Activated CD8-positive, alpha-beta memory T cell treated with anti-CD3 and anti-CD28 coated beads, Interleukin-2, amount 10 ng/mL, durations not matched to agents 7 days and 5 days (primary cell): ENCODE measurements at regions not wholly inside any gene's neighbourhood (a gene's known extent, or its start where the extent isn't known, plus 50 kb on each side); places are given as distances from the start of the nearest gene placed in this dataset.

Experiments
- ATAC-seq: fragments of 150-1000 bp; cut with Tn5 transposase; one replicate; pipeline ENCODE4 v1.10.0; 2021; ENCODE audit warnings: moderate library complexity
- CTCF ChIA-PET: fragments of 350-600 bp; sonication (Branson Sonifier 250); formaldehyde crosslinking; loops from one replicate; lab custom pipeline; 2021; ENCODE audit warnings: antibody characterized with exemption; lab: Charles Lee
- DNase-seq: peaks from one replicate; pipeline ENCODE4 v3.0.0-alpha.2; 2020
- H3K27ac Mint-ChIP-seq: one replicate; pipeline ENCODE4 v1.8.0; 2021; ENCODE audit warnings: mild to moderate bottlenecking, mixed read lengths
- H3K27me3 Mint-ChIP-seq: one replicate; pipeline ENCODE4 v1.8.0; 2021; ENCODE audit warnings: mixed read lengths
- H3K36me3 Mint-ChIP-seq: one replicate; pipeline ENCODE4 v1.8.0; 2021; ENCODE audit warnings: mild to moderate bottlenecking, mixed read lengths
- H3K4me1 Mint-ChIP-seq: one replicate; pipeline ENCODE4 v1.8.0; 2021; ENCODE audit warnings: mixed read lengths
- H3K4me3 Mint-ChIP-seq: one replicate; pipeline ENCODE4 v1.8.0; 2021; ENCODE audit warnings: mild to moderate bottlenecking, moderate library complexity, mixed read lengths
- H3K9me3 Mint-ChIP-seq: one replicate; pipeline ENCODE4 v1.8.0; 2022; ENCODE audit warnings: low read depth, mixed read lengths

- Mint-ChIP-seq H3K27ac (no peak overlapping the region), H3K9me3 (no peaks in the 10 kb centered on the region), H3K36me3 (no peaks in the 10 kb centered on the region), H3K4me1 (no peaks in the 10 kb centered on the region), H3K27me3 (no peaks in the 10 kb centered on the region), H3K4me3 (no peak overlapping the region)
- CTCF ChIA-PET, result no interaction called here
- ATAC-seq (no peak), DNase-seq (no peak)
Measured at GRCh38 chr20:57964011-57964862, 254.4 kb upstream of the PMEPA1 start.

GRCh38 chr20:57960803-57961575 is 251.2 kb upstream of the PMEPA1 start:
- Mint-ChIP-seq H3K4me1 (no peaks in the 10 kb centered on the region), H3K27me3 (no peaks in the 10 kb centered on the region), H3K27ac (no peak overlapping the region), H3K4me3 (no peak overlapping the region), H3K36me3 (no peaks in the 10 kb centered on the region), H3K9me3 (no peaks in the 10 kb centered on the region)
- no peak for ATAC-seq
- CTCF ChIA-PET, result no interaction called here
- DNase-seq, result no peak

DNA sequence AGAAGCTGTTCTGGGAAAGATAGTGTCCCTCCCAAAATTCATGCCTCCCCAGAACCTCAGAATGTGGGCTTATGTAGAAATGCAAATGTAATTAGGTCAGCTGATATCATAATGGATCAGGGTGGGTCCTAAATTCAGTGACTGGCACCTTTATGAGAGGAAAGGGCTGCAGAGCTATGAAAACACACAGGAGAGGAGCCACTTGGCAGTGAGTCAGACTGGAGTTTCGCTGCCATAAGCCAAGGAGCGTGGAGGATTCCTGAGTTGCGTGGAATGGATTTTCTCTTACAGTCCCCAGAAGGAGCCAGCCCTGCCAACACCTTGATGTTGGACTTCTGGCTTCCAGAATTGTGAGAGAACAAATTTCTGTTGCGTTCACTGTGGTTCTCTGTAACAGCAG is 249.8 kb upstream of the PMEPA1 start:
- no peak for ATAC-seq
- Mint-ChIP-seq H3K4me3 (no peak overlapping the region), H3K4me1 (no peaks in the 10 kb centered on the region), H3K36me3 (no peaks in the 10 kb centered on the region), H3K27ac (no peak overlapping the region), H3K9me3 (no peaks in the 10 kb centered on the region), H3K27me3 (no peaks in the 10 kb centered on the region)
- CTCF ChIA-PET, result no interaction called here
- no peak for DNase-seq

DNA sequence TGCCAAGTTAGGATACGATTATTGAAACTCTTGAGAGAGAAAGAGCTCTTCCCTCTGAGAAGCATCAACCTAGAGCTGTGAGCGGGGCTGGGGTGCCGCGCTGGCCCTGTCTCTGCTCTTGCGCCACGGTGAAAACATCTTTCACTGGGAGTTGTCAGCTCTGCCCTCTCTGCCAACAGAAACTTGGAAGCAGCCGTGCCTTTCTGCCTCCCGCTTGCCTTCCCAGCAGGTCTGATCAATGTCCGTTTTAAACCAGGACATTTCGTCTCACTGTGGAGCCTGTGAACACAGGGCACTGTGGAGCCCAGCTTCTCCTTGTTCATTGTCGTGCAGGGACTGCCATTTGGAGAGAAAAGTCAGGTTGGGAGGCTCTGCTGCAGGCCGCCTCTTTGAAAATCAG is 249.2 kb upstream of the PMEPA1 start:
- ATAC-seq (no peak), DNase-seq (no peak)
- no peaks in the 10 kb centered on the region for H3K4me1 Mint-ChIP-seq
- CTCF ChIA-PET, result no interaction called here
- H3K4me3 Mint-ChIP-seq, result no peak overlapping the region
- H3K27ac Mint-ChIP-seq, result no peak overlapping the region
- H3K9me3 Mint-ChIP-seq, result no peaks in the 10 kb centered on the region
- no peaks in the 10 kb centered on the region for H3K36me3 Mint-ChIP-seq
- H3K27me3 Mint-ChIP-seq, result no peaks in the 10 kb centered on the region

- CTCF ChIA-PET, result no interaction called here
- no peaks in the 10 kb centered on the region for H3K27me3 Mint-ChIP-seq
- H3K27ac Mint-ChIP-seq, result no peak overlapping the region
- H3K4me3 Mint-ChIP-seq, result no peak overlapping the region
- no peaks in the 10 kb centered on the region for H3K9me3 Mint-ChIP-seq
- DNase-seq (no peak), ATAC-seq (no peak)
- H3K36me3 Mint-ChIP-seq, result no peaks in the 10 kb centered on the region
- H3K4me1 Mint-ChIP-seq, result no peaks in the 10 kb centered on the region
Measured at GRCh38 chr20:57958050-57958420, 248.2 kb upstream of the PMEPA1 start.

DNA sequence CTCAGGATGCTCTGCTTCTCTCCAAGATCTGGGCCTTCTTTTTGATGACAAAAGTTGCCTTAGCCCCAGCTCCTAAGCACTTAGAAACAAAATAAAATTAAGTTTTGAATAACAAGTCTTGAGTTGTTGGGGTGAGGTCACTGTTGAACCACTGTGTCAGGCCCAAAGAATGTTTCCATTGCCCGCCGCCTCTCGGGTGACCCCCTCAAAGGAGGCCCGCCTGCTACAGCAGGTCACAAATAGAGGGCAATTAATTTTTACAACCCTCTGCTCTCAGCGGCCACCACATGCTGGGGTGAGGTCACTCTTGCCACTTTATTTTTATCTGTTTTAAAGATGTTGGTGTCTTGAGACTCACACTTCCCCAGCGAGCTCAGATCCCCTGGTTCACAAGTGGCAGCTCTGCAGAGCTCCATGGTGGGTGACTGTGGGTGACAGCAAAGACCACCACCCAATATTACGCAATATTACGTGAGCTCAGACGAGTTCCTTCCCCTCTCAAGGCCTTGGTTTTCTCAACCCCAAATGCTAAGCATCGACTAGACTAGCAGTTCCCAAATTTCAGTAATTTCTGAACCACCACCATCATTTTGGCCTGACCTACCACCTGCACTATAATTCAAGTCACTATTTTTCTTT is 247.7 kb upstream of the PMEPA1 start:
- Mint-ChIP-seq H3K4me1 (no peaks in the 10 kb centered on the region), H3K4me3 (no peak overlapping the region), H3K27me3 (no peaks in the 10 kb centered on the region), H3K27ac (no peak overlapping the region), H3K36me3 (no peaks in the 10 kb centered on the region), H3K9me3 (no peaks in the 10 kb centered on the region)
- no peak for DNase-seq
- no peak for ATAC-seq
- CTCF ChIA-PET, result no interaction called here

DNA sequence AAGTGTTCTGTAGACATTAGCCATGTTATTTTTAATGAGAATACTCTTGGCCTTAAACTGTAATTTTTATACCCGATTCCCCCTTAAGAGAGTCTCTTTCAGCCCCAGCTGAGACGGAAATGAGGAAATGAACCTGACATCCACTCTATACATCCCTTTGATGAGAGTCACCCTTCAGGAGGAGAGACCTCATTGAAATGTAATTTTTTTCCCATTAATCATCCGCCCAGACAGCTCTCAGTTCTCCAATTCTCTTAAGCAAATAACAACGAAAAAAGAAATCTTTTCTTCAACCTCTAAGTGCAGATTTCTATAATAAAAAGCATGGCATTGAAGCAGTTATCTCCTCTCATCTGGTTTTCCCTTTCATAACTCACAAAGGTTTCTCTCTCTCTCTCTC is 243.8 kb upstream of the PMEPA1 start:
- no peak for ATAC-seq
- Mint-ChIP-seq H3K4me1 (no peaks in the 10 kb centered on the region), H3K27ac (no peak overlapping the region), H3K27me3 (no peaks in the 10 kb centered on the region), H3K36me3 (no peaks in the 10 kb centered on the region), H3K4me3 (no peak overlapping the region), H3K9me3 (peaks cover 2% of the 10 kb centered on the region)
- CTCF ChIA-PET, result no interaction called here
- DNase-seq, result no peak

GRCh38 chr20:57952136-57952535 is 242.3 kb upstream of the PMEPA1 start:
- CTCF ChIA-PET, result no interaction called here
- Mint-ChIP-seq H3K4me3 (no peak overlapping the region), H3K36me3 (no peaks in the 10 kb centered on the region), H3K27ac (no peak overlapping the region), H3K9me3 (peaks cover 2% of the 10 kb centered on the region), H3K4me1 (no peaks in the 10 kb centered on the region), H3K27me3 (no peaks in the 10 kb centered on the region)
- DNase-seq (no peak), ATAC-seq (no peak)

- H3K4me1 Mint-ChIP-seq, result no peaks in the 10 kb centered on the region
- H3K27me3 Mint-ChIP-seq, result no peaks in the 10 kb centered on the region
- no peak for DNase-seq
- CTCF ChIA-PET, result no interaction called here
- no peak overlapping the region for H3K27ac Mint-ChIP-seq
- H3K9me3 Mint-ChIP-seq, result peaks cover 2% of the 10 kb centered on the region
- no peak overlapping the region for H3K4me3 Mint-ChIP-seq
- H3K36me3 Mint-ChIP-seq, result no peaks in the 10 kb centered on the region
- ATAC-seq, result no peak
Measured at GRCh38 chr20:57951549-57951948, 241.7 kb upstream of the PMEPA1 start.

DNA sequence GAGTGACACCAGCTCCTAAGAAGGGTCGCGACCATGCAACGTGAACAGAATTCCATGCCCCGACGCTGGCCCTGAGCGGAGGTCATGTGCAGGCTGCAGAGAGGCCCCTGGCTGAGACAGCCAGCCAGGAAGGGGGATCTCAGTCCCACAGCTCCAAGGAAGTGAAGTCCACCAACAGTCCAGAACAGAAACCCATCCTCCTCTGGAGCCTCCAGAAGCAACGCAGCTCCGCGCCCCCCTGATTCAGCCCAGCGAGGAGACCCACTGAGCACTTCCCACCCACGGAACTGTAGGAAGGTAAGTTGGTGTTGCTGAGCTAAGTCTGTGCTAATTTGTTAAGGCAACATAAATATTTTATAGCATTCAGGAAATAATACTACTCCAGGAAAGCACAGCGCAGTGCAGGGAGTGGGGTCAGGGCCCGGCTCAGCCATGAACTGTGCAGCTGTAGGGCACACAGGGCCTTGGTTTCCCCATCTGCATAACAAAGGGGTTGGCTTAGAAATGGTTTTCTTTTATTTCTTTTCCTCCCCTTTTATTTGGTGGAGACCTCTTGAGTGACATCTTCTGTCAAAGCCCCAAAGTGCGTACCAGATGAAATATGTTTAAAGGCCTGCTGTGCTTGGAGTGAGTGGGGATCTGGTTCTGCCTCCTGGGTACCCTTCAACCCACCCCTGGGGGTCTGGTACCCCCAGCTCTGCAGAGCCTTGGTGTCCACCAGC is 241.1 kb upstream of the PMEPA1 start:
- DNase-seq (no peak), ATAC-seq (no peak)
- CTCF ChIA-PET, result no interaction called here
- Mint-ChIP-seq H3K36me3 (no peaks in the 10 kb centered on the region), H3K9me3 (peaks cover 2% of the 10 kb centered on the region), H3K4me1 (no peaks in the 10 kb centered on the region), H3K27me3 (no peaks in the 10 kb centered on the region), H3K27ac (no peak overlapping the region), H3K4me3 (no peak overlapping the region)

DNA sequence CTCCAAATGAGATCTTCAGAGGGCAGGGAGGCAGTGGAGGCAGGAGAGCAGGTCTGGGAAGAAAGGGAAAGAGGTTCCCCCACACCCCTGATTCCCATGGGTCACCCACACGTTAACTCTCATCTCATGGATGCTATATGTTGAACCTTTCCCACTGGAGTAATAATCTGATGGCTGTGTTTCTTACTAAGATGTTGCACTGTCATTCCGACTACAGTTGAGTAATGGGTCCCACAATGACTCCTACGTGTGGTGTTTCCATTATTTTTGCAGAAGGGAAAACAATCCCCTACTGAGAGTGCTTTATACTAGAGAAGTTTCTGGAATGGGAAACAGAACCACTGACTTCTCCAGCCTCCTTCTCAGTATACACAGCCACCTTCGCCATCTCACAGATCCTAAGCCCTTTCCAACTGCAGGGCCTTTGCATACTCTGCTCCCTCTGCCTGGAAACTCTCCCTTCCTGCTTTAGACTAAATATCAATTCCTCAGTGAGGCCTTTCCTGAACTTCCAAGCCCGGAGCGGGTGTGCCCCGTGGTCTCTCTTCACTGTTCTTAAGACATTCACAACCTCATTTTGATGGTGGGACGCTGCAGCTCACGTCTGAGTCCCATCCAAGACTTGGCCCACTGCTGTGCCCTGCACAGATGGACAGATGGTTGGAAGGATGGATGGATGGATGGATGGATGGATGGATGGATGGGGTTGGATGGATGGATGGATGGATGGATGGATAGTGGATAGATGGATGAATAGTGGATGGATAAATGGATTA is 238.6 kb upstream of the PMEPA1 start:
- Mint-ChIP-seq H3K27ac (no peak overlapping the region), H3K4me1 (no peaks in the 10 kb centered on the region), H3K36me3 (no peaks in the 10 kb centered on the region), H3K9me3 (peaks cover 2% of the 10 kb centered on the region), H3K4me3 (no peak overlapping the region), H3K27me3 (no peaks in the 10 kb centered on the region)
- CTCF ChIA-PET, result no interaction called here
- DNase-seq, result no peak
- no peak for ATAC-seq

GRCh38 chr20:57947421-57948179 is 237.8 kb upstream of the PMEPA1 start:
- no peak for DNase-seq
- no peak for ATAC-seq
- Mint-ChIP-seq H3K27me3 (no peaks in the 10 kb centered on the region), H3K9me3 (peaks cover 2% of the 10 kb centered on the region), H3K4me1 (no peaks in the 10 kb centered on the region), H3K4me3 (no peak overlapping the region), H3K36me3 (no peaks in the 10 kb centered on the region), H3K27ac (no peak overlapping the region)
- CTCF ChIA-PET, result no interaction called here
